ENCODE measurements at regions not wholly inside any gene's neighbourhood (a gene's known extent, or its start where the extent isn't known, plus 50 kb on each side); places are given as distances from the start of the nearest gene placed in this dataset.

DNA sequence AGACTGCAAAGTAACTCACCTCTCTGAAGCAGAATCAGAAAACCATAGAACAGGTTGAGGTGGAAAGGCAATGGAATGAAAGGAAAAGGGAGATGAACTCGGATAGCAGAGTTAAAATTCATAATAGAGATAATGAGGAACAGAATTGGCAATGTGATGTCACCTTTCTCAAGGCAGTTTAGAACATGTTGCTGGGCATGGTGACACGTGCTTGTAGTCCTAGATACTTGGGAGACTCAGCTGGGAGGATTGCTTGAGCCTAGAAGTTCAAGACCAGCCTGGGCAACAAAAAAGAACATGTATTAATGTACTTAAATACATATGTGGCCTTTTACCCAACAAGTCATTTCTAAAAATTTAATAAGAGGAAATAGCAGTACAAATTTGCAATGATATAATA is 81.6 kb upstream of the MIER3 start:
- no peak overlapping the region for H3K27ac ChIP-seq (ENCODE audit: insufficient read depth, low read length)
- H3K36me3 ChIP-seq (ENCODE audit: control insufficient read depth, insufficient read depth, low read length) = no peaks in the 10 kb centered on the region
- H3K14ac ChIP-seq (replicated peaks; ENCODE audit: low read depth, low read length) = no peak overlapping the region
- H3K27me3 ChIP-seq (ENCODE audit: control insufficient read depth, insufficient read depth, low read length) = peaks cover 1% of the 10 kb centered on the region
- ChIA-PET POLR2A (ENCODE audit: unreplicated experiment) (no interaction called here), CTCF (no interaction called here)
- in situ Hi-C loops (cut with MboI; ENCODE audit: low sequenced_read_pairs) (no loop called here), intact Hi-C loops (cut with micrococcal nuclease) (no loop called here), dilution Hi-C loops (cut with HindIII; ENCODE audit: low sequenced_read_pairs, unreplicated experiment) (no loop called here)
- no peaks in the 10 kb centered on the region for H4K20me1 ChIP-seq (ENCODE audit: insufficient read depth, low read length)
- no peaks in the 10 kb centered on the region for H3K4me1 ChIP-seq (ENCODE audit: control insufficient read depth, insufficient read depth, low read length)
- H2BK20ac ChIP-seq (ENCODE audit: low read depth, low read length) = no peak overlapping the region
- no peak overlapping the region for H3K56ac ChIP-seq (ENCODE audit: extremely low read depth, insufficient read depth, low read length)
- no peak for DNase-seq
- H3K4ac ChIP-seq (ENCODE audit: low read depth, low read length) = no peak overlapping the region
- H4K8ac ChIP-seq (ENCODE audit: low read depth in 2 of 2, low read length in 2 of 2) = no peak overlapping the region
- no peak overlapping the region for H2AK9ac ChIP-seq (replicated peaks; ENCODE audit: low read depth, low read length, poor library complexity)
- H2BK15ac ChIP-seq (ENCODE audit: low read depth, low read length) = no peak overlapping the region
- no peak overlapping the region for H4K5ac ChIP-seq (ENCODE audit: low read depth, low read length)
- H3K4me2 ChIP-seq (ENCODE audit: low read depth, low read length) = no peak overlapping the region
- H3K23ac ChIP-seq (ENCODE audit: low read depth, low read length) = no peak overlapping the region
- no peak overlapping the region for H2BK120ac ChIP-seq (ENCODE audit: low read depth, low read length)
- no peak overlapping the region for H2AK5ac ChIP-seq (ENCODE audit: low read depth, low read length)
- H3K18ac ChIP-seq (ENCODE audit: low read depth, low read length) = no peak overlapping the region
- H3K9ac ChIP-seq (ENCODE audit: low read depth, low read length) = no peak overlapping the region
- BruUV-seq (replicated peaks) = no TSS peak
- ATAC-seq (ENCODE audit: low read depth) = no peak
- no peaks in the 10 kb centered on the region for H3K9me3 ChIP-seq (ENCODE audit: control insufficient read depth, insufficient read depth, low read length)
- no peak for TF ChIP-seq SMC3 (IDR thresholded peaks at IDR 0.05; ENCODE audit: low read depth, low read length)
- no peak for TF ChIP-seq MAZ (IDR thresholded peaks at IDR 0.05; ENCODE audit: borderline replicate concordance, low read depth, low read length)
- no peak for TF ChIP-seq RFX5 (IDR thresholded peaks at IDR 0.05; ENCODE audit: low read depth, low read length)
- TF ChIP-seq MXI1 (IDR thresholded peaks at IDR 0.05; ENCODE audit: borderline replicate concordance, low read depth, low read length) = no peak
- TF ChIP-seq RCOR1 (IDR thresholded peaks at IDR 0.05; ENCODE audit: insufficient replicate concordance, low read length) = no peak
- no peak for TF ChIP-seq POLR2A (IDR thresholded peaks at IDR 0.05; ENCODE audit: low read depth, low read length)
- TF ChIP-seq BHLHE40 (IDR thresholded peaks at IDR 0.05; ENCODE audit: low read depth, low read length) = no peak
- no peak for TF ChIP-seq NFE2L2 (IDR thresholded peaks at IDR 0.05; ENCODE audit: low read depth, low read length)
- TF ChIP-seq CEBPB (IDR thresholded peaks at IDR 0.05; ENCODE audit: low read depth, low read length) = no peak
- TF ChIP-seq CTCF (conservative IDR thresholded peaks at IDR 0.05; ENCODE audit: low read depth, low read length) = no peak
- no peak for TF ChIP-seq FOS (IDR thresholded peaks at IDR 0.05; ENCODE audit: low read depth, low read length)
- H3K4me3 ChIP-seq (ENCODE audit: insufficient read depth, low read depth, low read length) = no peak overlapping the region
- H3K9me1 ChIP-seq (ENCODE audit: insufficient read depth, low read length) = no peaks in the 10 kb centered on the region
- WGBS, 2 experiments (ENCODE audit: extremely low coverage in 2 of 2, insufficient read length in 1 of 2) = 40% methylated on average over 1 of the region's 2 CpGs; no CpG with 5 or more reads in 1 of the 2 experiments
- no peak overlapping the region for H4K91ac ChIP-seq (ENCODE audit: insufficient read depth, low read depth, low read length)
- H2BK5ac ChIP-seq (ENCODE audit: low read depth, low read length, poor library complexity, severe bottlenecking) = no peak overlapping the region
- no peak overlapping the region for H2AFZ ChIP-seq (replicated peaks; ENCODE audit: low read length, poor library complexity)
- no peaks in the 10 kb centered on the region for H3K79me1 ChIP-seq (ENCODE audit: low read depth in 1 of 2, low read length in 2 of 2)

All from IMR-90 (cell line).